Fibroblast of lung (primary cell): ENCODE measurements at regions not wholly inside any gene's neighbourhood (a gene's known extent, or its start where the extent isn't known, plus 50 kb on each side); places are given as distances from the start of the nearest gene placed in this dataset.

Experiments used
- DNase-seq, 2 donors: peaks; one replicate each; pipeline versions ENCODE4 v3.0.0 to v3.0.0-alpha.2; 2010; ENCODE audit warnings: low read depth in 2 of 2
- H2AFZ ChIP-seq: 2 replicates; pipeline ENCODE4 v1.5.1; 2012; ENCODE audit warnings: low read length, control low read depth, inconsistent platforms
- H3K27ac ChIP-seq: 2 replicates; pipeline ENCODE4 v1.5.1; 2011; ENCODE audit warnings: low read length, control low read depth; ENCODE audit not compliant: insufficient read depth
- H3K27me3 ChIP-seq: 2 replicates; pipeline ENCODE4 v1.5.1; 2011; ENCODE audit warnings: mild to moderate bottlenecking, low read length; ENCODE audit not compliant: control insufficient read depth, insufficient read depth
- H3K36me3 ChIP-seq: 2 replicates; pipeline ENCODE4 v1.5.1; 2011; ENCODE audit warnings: low read length; ENCODE audit not compliant: control insufficient read depth, insufficient read depth
- H3K4me1 ChIP-seq: 2 replicates; pipeline ENCODE4 v1.5.1; 2011; ENCODE audit warnings: low read length; ENCODE audit not compliant: control insufficient read depth, insufficient read depth; ENCODE audit errors: extremely low read depth
- H3K4me2 ChIP-seq: 2 replicates; pipeline ENCODE4 v1.5.1; 2011; ENCODE audit warnings: low read length, control low read depth; ENCODE audit not compliant: insufficient read depth; ENCODE audit errors: extremely low read depth
- H3K4me3 ChIP-seq, 4 experiments: fragments of 200-600 bp in 1 of 4; sonication (generic) in 1 of 4; replicated peaks in 1 of 4; 2 replicates each; pipeline ENCODE4 v1.5.1; 2011 to 2016; ENCODE audit warnings: low read length in 4 of 4, low read depth in 3 of 4, mild to moderate bottlenecking in 3 of 4, control low read depth in 2 of 4, inconsistent platforms in 1 of 4, mixed read lengths in 1 of 4; ENCODE audit not compliant: insufficient read depth in 1 of 4; ENCODE audit errors: control extremely low read depth in 1 of 4
- H3K79me2 ChIP-seq: 2 replicates; pipeline ENCODE4 v1.5.1; 2012; ENCODE audit warnings: mild to moderate bottlenecking, low read length, inconsistent platforms; ENCODE audit not compliant: control insufficient read depth, insufficient read depth
- H3K9ac ChIP-seq: 2 replicates; pipeline ENCODE4 v1.5.1; 2011; ENCODE audit warnings: mild to moderate bottlenecking, low read length, control low read depth; ENCODE audit not compliant: insufficient read depth
- H3K9me3 ChIP-seq: 2 replicates; pipeline ENCODE4 v1.5.1; 2012; ENCODE audit warnings: low read depth, low read length; ENCODE audit not compliant: control insufficient read depth, insufficient read depth
- H4K20me1 ChIP-seq: 2 replicates; pipeline ENCODE4 v1.5.1; 2011; ENCODE audit warnings: low read length; ENCODE audit not compliant: control insufficient read depth, insufficient read depth; ENCODE audit errors: extremely low read depth
- EZH2 ChIP-seq: IDR thresholded peaks from 2 replicates; pipeline ENCODE4 v1.5.1; 2012; ENCODE audit warnings: low read length, control low read depth, mild to moderate bottlenecking; ENCODE audit errors: missing control alignments
- TF ChIP-seq, protein P1 (sequence below), 2 donors: IDR thresholded peaks in 1 of 2; conservative IDR thresholded peaks in 1 of 2; 1 replicate in 1 of 2; 2 replicates in 1 of 2; pipeline ENCODE4 v1.5.1; 2011 to 2012; ENCODE audit warnings: low read length in 2 of 2, control low read depth in 1 of 2, inconsistent platforms in 1 of 2, low read depth in 1 of 2, mild to moderate bottlenecking in 1 of 2

- Histone ChIP-seq H3K4me1 (peaks cover 5% of the 10 kb centered on the region), H3K36me3 (no peaks in the 10 kb centered on the region), H2AFZ (no peak overlapping the region), H3K9ac (no peak overlapping the region), H4K20me1 (no peaks in the 10 kb centered on the region), H3K9me3 (no peaks in the 10 kb centered on the region), H3K4me2 (no peak overlapping the region), H3K79me2 (no peaks in the 10 kb centered on the region), H3K27ac (no peak overlapping the region), H3K27me3 (no peaks in the 10 kb centered on the region), H3K4me3 (no peak overlapping the region)
- DNase-seq = peak; percentile 71 to 92
- TF ChIP-seq, protein P1, sequence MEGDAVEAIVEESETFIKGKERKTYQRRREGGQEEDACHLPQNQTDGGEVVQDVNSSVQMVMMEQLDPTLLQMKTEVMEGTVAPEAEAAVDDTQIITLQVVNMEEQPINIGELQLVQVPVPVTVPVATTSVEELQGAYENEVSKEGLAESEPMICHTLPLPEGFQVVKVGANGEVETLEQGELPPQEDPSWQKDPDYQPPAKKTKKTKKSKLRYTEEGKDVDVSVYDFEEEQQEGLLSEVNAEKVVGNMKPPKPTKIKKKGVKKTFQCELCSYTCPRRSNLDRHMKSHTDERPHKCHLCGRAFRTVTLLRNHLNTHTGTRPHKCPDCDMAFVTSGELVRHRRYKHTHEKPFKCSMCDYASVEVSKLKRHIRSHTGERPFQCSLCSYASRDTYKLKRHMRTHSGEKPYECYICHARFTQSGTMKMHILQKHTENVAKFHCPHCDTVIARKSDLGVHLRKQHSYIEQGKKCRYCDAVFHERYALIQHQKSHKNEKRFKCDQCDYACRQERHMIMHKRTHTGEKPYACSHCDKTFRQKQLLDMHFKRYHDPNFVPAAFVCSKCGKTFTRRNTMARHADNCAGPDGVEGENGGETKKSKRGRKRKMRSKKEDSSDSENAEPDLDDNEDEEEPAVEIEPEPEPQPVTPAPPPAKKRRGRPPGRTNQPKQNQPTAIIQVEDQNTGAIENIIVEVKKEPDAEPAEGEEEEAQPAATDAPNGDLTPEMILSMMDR (conservative IDR thresholded peaks at IDR 0.05 in 1 of 2, IDR thresholded peaks at IDR 0.05 in 1 of 2; ENCODE audit: low read depth in 1 of 2, low read length in 2 of 2) = peak; percentile 26 to 43
- TF ChIP-seq EZH2 = no peak
These were observed 221.3 kb upstream of the TAS2R1 start for GRCh38 chr5:9851458-9851857.

DNA sequence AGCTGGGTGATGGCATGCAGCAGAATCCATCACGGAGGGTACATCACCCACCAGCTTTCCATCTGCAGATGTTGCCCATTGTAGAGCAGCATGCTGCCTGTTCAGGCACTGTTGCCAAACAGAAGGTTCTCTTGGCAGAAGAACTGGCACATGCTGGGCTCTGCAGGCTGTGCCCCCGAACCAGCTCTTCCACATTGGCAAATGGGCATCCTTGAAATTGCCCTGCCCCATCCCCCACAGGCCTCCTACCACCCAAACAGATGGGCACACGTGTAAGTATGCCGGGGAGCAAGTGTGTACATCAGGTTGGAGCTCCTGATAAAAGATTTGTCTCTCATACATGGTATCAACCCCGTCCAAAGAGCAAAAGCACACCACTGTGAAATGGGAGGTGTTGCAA lies 220.3 kb upstream of the TAS2R1 start:
- H3K36me3 ChIP-seq = no peaks in the 10 kb centered on the region
- no peaks in the 10 kb centered on the region for H3K79me2 ChIP-seq
- H3K4me1 ChIP-seq = peaks cover 5% of the 10 kb centered on the region
- no peaks in the 10 kb centered on the region for H3K9me3 ChIP-seq
- H3K9ac ChIP-seq = no peak overlapping the region
- H4K20me1 ChIP-seq = no peaks in the 10 kb centered on the region
- no peak overlapping the region for H3K4me2 ChIP-seq
- H2AFZ ChIP-seq = no peak overlapping the region
- H3K4me3 ChIP-seq = no peak overlapping the region
- no peak overlapping the region for H3K27ac ChIP-seq
- no peak for DNase-seq
- TF ChIP-seq EZH2 = no peak
- TF ChIP-seq, protein P1 (conservative IDR thresholded peaks at IDR 0.05 in 1 of 2, IDR thresholded peaks at IDR 0.05 in 1 of 2; ENCODE audit: low read depth in 1 of 2, low read length in 2 of 2) = no peak
- H3K27me3 ChIP-seq = no peaks in the 10 kb centered on the region

- Histone ChIP-seq H3K36me3 (no peaks in the 10 kb centered on the region), H3K9me3 (no peaks in the 10 kb centered on the region), H3K27me3 (no peaks in the 10 kb centered on the region), H3K4me3 (no peak overlapping the region), H3K4me1 (peaks cover 5% of the 10 kb centered on the region), H3K4me2 (no peak overlapping the region), H3K9ac (no peak overlapping the region), H3K79me2 (no peaks in the 10 kb centered on the region), H3K27ac (no peak overlapping the region), H2AFZ (no peak overlapping the region), H4K20me1 (no peaks in the 10 kb centered on the region)
- DNase-seq = no peak
- no peak for TF ChIP-seq EZH2
- TF ChIP-seq, protein P1 (conservative IDR thresholded peaks at IDR 0.05 in 1 of 2, IDR thresholded peaks at IDR 0.05 in 1 of 2; ENCODE audit: low read depth in 1 of 2, low read length in 2 of 2) = no peak
These were observed 217.5 kb upstream of the TAS2R1 start for GRCh38 chr5:9847631-9848030.
